Liver (tissue), 3 donors: ENCODE measurements at regions not wholly inside any gene's neighbourhood (a gene's known extent, or its start where the extent isn't known, plus 50 kb on each side); places are given as distances from the start of the nearest gene placed in this dataset.

Experiments used
- EGR1 ChIP-seq, 2 donors: IDR thresholded peaks; 2 replicates each; pipeline ENCODE4 v1.6.1; 2016 to 2018; ENCODE audit warnings: antibody characterized with exemption in 2 of 2, low read depth in 2 of 2
- FOXA1 ChIP-seq: IDR thresholded peaks from 2 replicates; pipeline ENCODE4 v1.6.1; 2016; ENCODE audit warnings: antibody characterized with exemption
- GABPA ChIP-seq, 2 donors: IDR thresholded peaks in 1 of 2; conservative IDR thresholded peaks in 1 of 2; 2 replicates each; pipeline ENCODE4 v1.6.1; 2016; ENCODE audit warnings: antibody characterized with exemption in 2 of 2, mild to moderate bottlenecking in 1 of 2, moderate library complexity in 1 of 2
- JUND ChIP-seq, 2 donors: IDR thresholded peaks; 2 replicates each; pipeline ENCODE4 v1.6.1; 2016; ENCODE audit warnings: antibody characterized with exemption in 2 of 2
- SP1 ChIP-seq: IDR thresholded peaks from 2 replicates; pipeline ENCODE4 v1.6.1; 2018; ENCODE audit warnings: antibody characterized with exemption, mild to moderate bottlenecking
- YY1 ChIP-seq: IDR thresholded peaks from 2 replicates; pipeline ENCODE4 v1.6.1; 2016; ENCODE audit warnings: antibody characterized with exemption, mild to moderate bottlenecking
- TF ChIP-seq, protein P1 (sequence below): fragments of 150-350 bp; IDR thresholded peaks from 2 replicates; pipeline ENCODE4 v1.5.1; 2017; ENCODE audit warnings: improper control_type of control experiment, low read depth, low read length; ENCODE audit not compliant: missing input control
- donor health status: healthy.
- donor health status: healthy.

DNA sequence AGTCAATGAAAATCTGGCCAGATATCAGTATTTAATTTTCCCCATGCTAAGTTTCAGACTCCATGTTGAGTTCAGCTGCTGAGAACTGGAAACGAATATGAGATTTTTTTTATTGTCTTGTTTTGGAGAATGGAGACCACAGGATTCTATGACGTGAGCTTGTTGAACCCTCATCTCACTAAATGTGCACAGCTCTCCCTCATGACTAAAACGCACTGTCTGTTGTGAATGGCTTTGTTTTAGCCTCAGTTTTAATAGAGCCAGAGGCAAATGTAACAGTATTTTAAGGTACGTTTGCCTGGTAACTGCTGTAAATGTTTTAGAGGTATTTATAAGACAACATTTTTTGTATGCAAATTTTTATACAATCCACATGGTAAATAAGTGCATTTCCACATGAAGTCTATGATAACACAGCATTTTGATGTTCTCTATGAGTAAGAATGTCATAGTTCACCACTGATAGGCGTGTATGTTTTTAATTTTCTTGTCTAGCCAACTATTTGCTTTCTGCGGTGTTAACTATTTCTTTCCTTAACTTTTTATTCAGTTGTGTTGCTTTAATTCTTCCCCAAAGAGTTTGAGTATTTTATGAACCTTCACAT is 1159.3 kb upstream of the TENM3 start:
- TF ChIP-seq, protein P1, sequence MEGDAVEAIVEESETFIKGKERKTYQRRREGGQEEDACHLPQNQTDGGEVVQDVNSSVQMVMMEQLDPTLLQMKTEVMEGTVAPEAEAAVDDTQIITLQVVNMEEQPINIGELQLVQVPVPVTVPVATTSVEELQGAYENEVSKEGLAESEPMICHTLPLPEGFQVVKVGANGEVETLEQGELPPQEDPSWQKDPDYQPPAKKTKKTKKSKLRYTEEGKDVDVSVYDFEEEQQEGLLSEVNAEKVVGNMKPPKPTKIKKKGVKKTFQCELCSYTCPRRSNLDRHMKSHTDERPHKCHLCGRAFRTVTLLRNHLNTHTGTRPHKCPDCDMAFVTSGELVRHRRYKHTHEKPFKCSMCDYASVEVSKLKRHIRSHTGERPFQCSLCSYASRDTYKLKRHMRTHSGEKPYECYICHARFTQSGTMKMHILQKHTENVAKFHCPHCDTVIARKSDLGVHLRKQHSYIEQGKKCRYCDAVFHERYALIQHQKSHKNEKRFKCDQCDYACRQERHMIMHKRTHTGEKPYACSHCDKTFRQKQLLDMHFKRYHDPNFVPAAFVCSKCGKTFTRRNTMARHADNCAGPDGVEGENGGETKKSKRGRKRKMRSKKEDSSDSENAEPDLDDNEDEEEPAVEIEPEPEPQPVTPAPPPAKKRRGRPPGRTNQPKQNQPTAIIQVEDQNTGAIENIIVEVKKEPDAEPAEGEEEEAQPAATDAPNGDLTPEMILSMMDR = no peak
- TF ChIP-seq SP1 (no peak), GABPA (IDR thresholded peaks at IDR 0.05 in 1 of 2, conservative IDR thresholded peaks at IDR 0.05 in 1 of 2) (no peak), FOXA1 (no peak), YY1 (no peak), JUND (IDR thresholded peaks at IDR 0.05) (no peak), EGR1 (IDR thresholded peaks at IDR 0.05; ENCODE audit: low read depth in 2 of 2) (no peak)
